ENCODE measurements at regions not wholly inside any gene's neighbourhood (a gene's known extent, or its start where the extent isn't known, plus 50 kb on each side); places are given as distances from the start of the nearest gene placed in this dataset.

- DNase-seq (ENCODE audit: low spot score), result no peak
Observed at GRCh38 chr3:6510713-6511112, 350.2 kb upstream of the GRM7 start.

GRCh38 chr3:6512172-6512800, 348.6 kb upstream of the GRM7 start:
- no peak for DNase-seq (ENCODE audit: low spot score)

DNA sequence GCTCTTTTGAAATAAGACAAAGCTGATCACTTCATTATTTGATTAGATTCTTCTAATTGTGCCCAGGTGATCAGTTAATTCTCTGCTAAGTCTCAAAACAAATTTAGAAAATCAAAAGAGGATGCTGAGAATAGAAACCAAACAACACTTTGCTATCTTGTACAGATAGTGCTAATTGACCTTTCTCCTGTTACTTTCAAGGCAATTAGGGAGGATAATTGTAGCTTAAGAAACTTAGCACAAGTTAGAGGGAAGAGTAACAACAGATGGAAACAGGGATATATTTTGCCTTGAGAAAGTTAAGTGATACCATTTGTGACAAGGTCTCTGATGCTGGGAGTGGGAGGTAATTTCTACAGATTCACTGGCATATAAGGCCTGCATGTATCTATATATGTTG, 344.8 kb upstream of the GRM7 start:
- no peak for DNase-seq (ENCODE audit: low spot score)

DNA sequence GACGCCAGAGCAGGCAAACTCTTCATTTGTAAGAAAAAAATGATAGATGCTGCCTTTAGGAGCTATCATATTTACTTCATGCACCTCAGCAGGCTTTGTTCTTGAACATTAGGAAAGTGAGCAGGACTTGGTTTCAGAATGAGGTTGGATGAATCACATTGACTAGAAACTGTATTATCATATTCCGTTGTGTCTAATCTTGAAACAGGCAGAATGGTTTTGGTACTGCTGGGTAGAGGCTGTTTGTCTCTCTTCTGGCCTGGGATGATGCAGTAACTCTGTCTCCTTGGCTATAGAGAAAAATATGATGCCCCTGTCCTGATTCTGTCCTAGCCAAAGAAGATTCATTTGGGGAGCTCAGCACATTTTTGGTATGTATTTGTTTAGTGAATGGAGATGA, 344.2 kb upstream of the GRM7 start:
- DNase-seq (ENCODE audit: low spot score), result no peak

- DNase-seq (ENCODE audit: low spot score), result no peak
Observed at GRCh38 chr3:6518709-6519345, 342.1 kb upstream of the GRM7 start.

DNA sequence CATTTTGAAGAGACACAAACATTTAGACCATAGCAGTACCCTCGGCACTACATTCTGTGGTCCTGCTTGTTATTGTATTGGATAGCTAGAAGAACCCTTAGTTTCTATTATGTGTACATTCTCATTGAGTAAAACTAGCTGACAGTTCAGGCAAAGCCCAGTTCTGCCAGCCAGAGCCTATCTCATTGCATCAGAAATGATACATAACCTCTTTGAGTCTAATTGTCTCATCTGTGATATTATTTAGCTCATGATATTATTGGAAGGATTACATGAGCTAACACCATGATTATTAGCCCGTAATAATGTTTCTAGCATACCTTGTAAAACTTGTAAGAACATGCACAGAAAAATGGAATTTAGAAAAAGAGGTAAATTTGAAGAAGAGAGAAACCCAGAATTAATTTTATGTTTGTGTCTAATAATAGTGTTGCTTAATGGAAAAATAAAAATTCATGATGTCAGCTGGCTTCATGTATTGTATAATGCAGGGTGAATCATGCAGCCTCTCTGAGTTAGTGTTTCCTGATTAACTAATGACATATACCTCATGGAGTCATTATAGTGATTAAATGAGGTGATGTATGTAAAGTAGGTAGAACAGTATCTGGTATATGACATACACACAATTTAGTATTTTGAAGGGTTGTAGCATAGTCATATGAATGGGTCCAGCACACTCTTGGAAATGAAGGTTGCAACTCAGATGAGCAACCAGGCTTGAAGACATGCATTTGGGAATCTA, 339.4 kb upstream of the GRM7 start:
- DNase-seq (ENCODE audit: low spot score), result no peak

- DNase-seq (ENCODE audit: low spot score), result no peak
Observed at GRCh38 chr3:6522191-6522590, 338.7 kb upstream of the GRM7 start.

- no peak for DNase-seq (ENCODE audit: low spot score)
Observed at GRCh38 chr3:6523043-6523442, 337.9 kb upstream of the GRM7 start.

DNA sequence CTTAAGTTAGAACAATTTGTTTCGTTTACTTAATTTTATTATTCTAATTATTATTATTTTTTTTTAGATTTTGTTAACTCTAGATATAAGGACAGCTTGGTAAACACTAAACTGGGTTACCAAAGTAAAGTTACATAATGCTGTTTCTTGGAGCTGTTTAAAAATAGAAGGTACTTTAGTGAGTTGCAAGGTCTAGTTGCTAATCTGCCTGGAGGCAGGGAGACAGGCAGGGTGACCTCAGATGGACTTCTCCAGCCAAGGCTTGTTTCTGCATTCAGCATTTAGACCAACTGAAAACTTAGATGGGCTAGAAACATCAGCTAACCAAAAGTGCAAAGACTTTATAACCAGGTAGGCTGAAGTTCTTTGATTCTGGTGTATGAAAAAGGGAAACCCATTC, 336.4 kb upstream of the GRM7 start:
- DNase-seq (ENCODE audit: low spot score), result no peak

- no peak for DNase-seq (ENCODE audit: low spot score)
Observed at GRCh38 chr3:6526321-6526720, 334.6 kb upstream of the GRM7 start.

- DNase-seq (ENCODE audit: low spot score), result no peak
Observed at GRCh38 chr3:6526861-6527260, 334.1 kb upstream of the GRM7 start.

DNA sequence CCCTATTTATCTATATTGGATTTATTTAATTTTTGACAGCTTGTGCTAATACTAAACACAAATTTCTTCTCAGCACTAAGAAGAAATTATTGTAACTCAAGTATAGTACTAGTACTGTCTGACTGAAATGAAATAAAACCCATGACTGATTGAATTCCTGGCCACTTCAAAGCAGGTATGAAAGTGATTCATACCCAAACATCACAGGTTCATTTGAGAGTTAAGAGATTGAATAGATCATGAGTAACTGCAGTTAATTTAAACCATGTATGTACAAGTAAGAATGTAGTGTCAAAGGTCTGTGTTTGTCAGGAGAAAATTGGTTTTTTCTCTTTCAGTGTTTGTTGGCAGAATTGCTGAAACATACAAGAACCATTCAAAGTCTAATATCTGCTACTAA, 332.0 kb upstream of the GRM7 start:
- DNase-seq (ENCODE audit: low spot score), result no peak

GRCh38 chr3:6531153-6531552, 329.8 kb upstream of the GRM7 start:
- DNase-seq (ENCODE audit: low spot score), result no peak

GRCh38 chr3:6532101-6532500, 328.8 kb upstream of the GRM7 start:
- no peak for DNase-seq (ENCODE audit: low spot score)

GRCh38 chr3:6540981-6541380, 319.9 kb upstream of the GRM7 start:
- DNase-seq (ENCODE audit: low spot score), result no peak

DNA sequence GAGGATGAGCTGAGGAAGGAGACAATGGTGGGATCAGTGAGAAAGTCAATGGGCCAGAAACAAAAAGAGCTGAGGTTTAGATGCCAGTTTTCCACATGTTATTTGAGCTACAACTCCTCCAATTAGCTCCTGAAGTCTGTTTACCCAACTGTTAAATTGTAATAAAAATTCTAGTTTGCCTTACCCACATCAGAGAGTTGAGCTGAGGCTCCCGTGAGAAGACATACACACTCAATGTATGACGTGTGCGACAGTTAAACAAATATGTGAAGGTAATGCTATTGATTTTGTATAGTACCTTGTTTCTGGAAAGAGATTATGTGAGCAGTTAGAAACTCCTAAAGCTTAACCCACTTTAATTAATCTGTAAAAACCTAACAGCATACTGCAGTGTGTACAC, 318.1 kb upstream of the GRM7 start:
- no peak for DNase-seq (ENCODE audit: low spot score)

DNA sequence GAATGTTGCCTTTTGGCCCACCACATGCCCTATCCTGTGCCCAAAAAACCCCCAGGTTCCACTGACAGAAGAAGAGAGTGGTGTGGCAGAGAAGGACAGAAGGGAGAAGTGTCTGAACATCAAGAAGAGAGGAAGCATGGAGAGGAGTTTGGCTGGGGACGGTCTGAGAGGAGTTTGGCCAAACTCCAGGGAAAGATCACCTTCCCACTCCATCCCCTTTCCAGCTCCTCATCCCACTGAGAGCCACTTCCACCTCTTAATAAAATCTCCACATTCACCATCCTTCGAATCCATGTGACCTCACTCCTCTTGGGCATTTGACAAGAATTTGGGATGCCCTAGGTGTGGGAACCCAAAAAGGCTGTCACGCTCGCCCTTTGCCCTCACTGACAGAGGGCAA, 311.6 kb upstream of the GRM7 start:
- DNase-seq (ENCODE audit: low spot score), result no peak

- no peak for DNase-seq (ENCODE audit: low spot score)
Observed at GRCh38 chr3:6551165-6551564, 309.8 kb upstream of the GRM7 start.

DNA sequence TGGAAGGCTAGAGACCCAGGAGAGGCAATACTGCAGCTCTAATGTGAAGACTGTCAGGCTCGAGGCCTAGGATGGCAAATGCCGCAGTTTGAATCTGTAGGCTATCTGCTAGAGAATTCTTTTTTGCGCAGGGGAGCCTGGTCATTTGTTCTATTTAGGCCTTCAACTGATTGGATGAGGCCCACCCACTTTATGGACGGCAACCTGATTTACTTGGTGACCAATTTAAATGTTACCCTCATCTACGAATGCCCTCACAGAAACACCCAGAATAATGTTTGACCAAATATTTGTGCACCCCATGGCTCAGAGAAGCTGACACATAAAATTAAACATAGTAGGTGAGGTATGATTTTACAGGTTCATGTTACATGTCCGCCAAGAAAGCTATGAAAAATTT, 300.7 kb upstream of the GRM7 start:
- no peak for DNase-seq (ENCODE audit: low spot score)

GRCh38 chr3:6567241-6567640, 293.7 kb upstream of the GRM7 start:
- DNase-seq (ENCODE audit: low spot score), result no peak

GRCh38 chr3:6568999-6569493, 291.9 kb upstream of the GRM7 start:
- no peak for DNase-seq (ENCODE audit: low spot score)

DNA sequence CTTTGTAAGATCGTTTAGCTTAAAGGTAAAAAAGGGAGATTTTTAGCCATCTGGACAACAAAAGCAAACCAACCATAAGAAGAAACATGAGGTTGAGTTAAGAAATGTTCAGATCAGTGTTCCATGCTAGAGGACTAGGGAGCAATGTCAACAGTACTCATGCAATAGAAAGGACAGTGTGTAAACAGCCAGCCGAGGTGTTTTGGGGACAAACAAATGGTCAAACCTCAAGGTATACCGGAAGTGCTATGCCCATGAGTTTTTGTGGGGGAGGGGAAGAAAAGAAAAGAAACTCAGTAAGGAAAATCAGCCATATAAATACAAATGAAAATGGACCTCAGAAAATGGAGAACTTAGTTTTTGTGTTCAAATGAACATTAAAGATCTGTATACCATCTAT, 289.5 kb upstream of the GRM7 start:
- no peak for DNase-seq (ENCODE audit: low spot score)

- no peak for DNase-seq (ENCODE audit: low spot score)
Observed at GRCh38 chr3:6577584-6577983, 283.3 kb upstream of the GRM7 start.

Measured in germinal center (tissue), 1 donor.